ENCODE measurements at regions not wholly inside any gene's neighbourhood (a gene's known extent, or its start where the extent isn't known, plus 50 kb on each side); places are given as distances from the start of the nearest gene placed in this dataset.

DNA sequence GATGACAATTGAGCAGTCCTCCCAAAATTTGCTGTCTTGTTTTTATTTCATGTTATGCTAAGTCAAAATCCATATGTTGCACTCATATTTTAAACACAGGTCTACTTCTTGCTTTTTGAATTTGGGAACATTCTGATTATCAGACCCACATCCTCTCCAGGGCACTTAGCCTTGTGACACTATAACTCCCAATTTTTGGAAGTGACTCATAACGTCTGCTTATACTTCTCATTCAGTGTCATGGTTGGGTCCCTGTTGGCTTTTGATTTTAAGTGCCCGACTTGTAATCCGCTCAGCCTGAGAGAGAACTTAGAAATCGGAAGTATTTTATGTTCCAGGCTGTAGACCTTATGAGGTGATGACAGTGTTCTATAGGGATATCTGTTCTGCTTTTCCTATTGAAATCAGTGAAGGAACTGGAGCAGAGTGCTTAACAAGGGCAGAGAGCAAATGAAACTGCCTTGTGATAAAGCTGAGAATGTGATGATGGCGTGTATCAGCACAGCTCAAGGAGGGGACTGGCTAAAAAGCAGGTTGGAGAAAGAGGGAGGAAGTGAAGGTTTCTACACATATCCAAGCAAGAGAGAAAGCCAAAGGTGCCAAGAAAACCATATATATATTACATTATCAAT is 136.0 kb downstream of the HLX start:
- TF ChIP-seq, protein P1, sequence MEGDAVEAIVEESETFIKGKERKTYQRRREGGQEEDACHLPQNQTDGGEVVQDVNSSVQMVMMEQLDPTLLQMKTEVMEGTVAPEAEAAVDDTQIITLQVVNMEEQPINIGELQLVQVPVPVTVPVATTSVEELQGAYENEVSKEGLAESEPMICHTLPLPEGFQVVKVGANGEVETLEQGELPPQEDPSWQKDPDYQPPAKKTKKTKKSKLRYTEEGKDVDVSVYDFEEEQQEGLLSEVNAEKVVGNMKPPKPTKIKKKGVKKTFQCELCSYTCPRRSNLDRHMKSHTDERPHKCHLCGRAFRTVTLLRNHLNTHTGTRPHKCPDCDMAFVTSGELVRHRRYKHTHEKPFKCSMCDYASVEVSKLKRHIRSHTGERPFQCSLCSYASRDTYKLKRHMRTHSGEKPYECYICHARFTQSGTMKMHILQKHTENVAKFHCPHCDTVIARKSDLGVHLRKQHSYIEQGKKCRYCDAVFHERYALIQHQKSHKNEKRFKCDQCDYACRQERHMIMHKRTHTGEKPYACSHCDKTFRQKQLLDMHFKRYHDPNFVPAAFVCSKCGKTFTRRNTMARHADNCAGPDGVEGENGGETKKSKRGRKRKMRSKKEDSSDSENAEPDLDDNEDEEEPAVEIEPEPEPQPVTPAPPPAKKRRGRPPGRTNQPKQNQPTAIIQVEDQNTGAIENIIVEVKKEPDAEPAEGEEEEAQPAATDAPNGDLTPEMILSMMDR (conservative IDR thresholded peaks at IDR 0.05; ENCODE audit: low read length) = no peak
- no peak for TF ChIP-seq EZH2phosphoT487 (IDR thresholded peaks at IDR 0.05; ENCODE audit: borderline replicate concordance, low read depth, low read length)
